ENCODE measurements at regions not wholly inside any gene's neighbourhood (a gene's known extent, or its start where the extent isn't known, plus 50 kb on each side); places are given as distances from the start of the nearest gene placed in this dataset.

DNA sequence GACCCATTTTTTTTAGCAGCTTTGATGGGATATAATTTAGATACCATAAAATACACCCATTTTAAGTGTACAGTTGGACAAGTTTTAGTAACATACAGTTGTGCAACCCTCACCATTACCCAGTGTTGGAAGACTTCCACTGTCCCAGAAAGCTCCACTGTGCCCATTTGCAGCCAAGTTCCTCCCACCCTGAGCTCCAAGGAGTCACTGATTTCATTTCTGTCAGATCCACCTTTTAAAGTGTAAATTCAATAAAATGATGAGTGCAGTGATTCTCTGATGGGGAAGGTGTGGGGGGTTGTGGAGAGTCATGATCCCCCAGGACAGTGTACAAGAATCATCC is 93.2 kb upstream of the IGF1R start:
- Histone ChIP-seq H3K36me3 (replicated peaks in 1 of 2; ENCODE audit: insufficient read depth in 1 of 2, low read depth in 2 of 2) (no peaks in the 10 kb centered on the region), H3K4me3 (no peak overlapping the region), H3K4me1 (peaks cover 30% of the 10 kb centered on the region), H3K9me3 (no peaks in the 10 kb centered on the region), H3K27ac (peak overlapping the region in 3 of 4 donors; percentile 35 to 63 (median 56)), H3K27me3 (no peaks in the 10 kb centered on the region)
- DNase-seq = peak; percentile 56 to 67 (median 62)
- peak; percentile 77 for ATAC-seq
- TF ChIP-seq, protein P1, sequence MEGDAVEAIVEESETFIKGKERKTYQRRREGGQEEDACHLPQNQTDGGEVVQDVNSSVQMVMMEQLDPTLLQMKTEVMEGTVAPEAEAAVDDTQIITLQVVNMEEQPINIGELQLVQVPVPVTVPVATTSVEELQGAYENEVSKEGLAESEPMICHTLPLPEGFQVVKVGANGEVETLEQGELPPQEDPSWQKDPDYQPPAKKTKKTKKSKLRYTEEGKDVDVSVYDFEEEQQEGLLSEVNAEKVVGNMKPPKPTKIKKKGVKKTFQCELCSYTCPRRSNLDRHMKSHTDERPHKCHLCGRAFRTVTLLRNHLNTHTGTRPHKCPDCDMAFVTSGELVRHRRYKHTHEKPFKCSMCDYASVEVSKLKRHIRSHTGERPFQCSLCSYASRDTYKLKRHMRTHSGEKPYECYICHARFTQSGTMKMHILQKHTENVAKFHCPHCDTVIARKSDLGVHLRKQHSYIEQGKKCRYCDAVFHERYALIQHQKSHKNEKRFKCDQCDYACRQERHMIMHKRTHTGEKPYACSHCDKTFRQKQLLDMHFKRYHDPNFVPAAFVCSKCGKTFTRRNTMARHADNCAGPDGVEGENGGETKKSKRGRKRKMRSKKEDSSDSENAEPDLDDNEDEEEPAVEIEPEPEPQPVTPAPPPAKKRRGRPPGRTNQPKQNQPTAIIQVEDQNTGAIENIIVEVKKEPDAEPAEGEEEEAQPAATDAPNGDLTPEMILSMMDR (IDR thresholded peaks at IDR 0.05) = no peak
- TF ChIP-seq POLR2A (IDR thresholded peaks at IDR 0.05) = no peak
- intact Hi-C loops (cut with DNase I) = no loop called here

DNA sequence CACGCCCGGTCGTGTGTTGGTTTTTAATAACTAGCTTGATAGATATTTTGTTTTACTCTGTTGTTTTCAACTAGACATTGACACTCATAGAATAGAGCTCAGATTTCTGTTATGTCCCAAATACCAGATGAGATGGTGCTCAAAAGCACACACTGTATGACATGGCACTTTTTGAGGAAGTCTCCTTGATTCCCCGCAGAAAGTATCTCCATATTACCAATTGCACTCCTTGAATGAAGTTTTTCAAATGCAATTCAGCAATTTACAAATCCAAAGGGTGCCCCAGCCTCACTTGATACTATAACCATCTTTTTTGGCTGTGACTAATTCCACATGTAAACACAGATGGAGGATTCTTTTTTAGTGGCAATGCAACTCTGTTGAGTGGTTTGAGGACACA is 92.0 kb upstream of the IGF1R start:
- intact Hi-C loops (cut with DNase I) = no loop called here
- Histone ChIP-seq H3K27me3 (no peaks in the 10 kb centered on the region), H3K4me1 (peaks cover 30% of the 10 kb centered on the region), H3K4me3 (no peak overlapping the region), H3K9me3 (no peaks in the 10 kb centered on the region), H3K36me3 (replicated peaks in 1 of 2; ENCODE audit: insufficient read depth in 1 of 2, low read depth in 2 of 2) (no peaks in the 10 kb centered on the region), H3K27ac (no peak overlapping the region)
- no peak for TF ChIP-seq POLR2A (IDR thresholded peaks at IDR 0.05)
- 80 to 97% methylated on average over 4 of the region's 4 CpGs for WGBS, 2 donors
- no peak for ATAC-seq
- DNase-seq = no peak

DNA sequence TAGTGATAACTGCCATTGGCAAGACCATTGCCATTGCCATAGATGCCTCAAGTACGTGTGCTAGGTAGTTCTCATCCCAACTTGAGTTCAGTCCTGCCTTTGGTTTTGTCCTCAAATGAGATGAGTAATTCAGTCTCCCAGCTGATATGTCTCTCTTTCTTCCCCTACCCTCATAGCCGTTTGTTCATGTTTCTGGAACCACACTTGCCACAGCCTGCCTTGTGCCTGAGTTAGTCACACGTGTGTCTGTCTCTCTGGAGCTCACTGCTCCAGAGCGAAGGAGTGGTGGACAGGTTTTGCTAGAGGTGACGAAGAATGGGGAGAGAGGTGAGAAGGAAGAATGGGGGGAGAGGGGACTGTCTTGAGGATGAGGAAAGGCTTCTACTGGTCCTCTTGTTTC is 88.0 kb upstream of the IGF1R start:
- H3K9me3 ChIP-seq = no peaks in the 10 kb centered on the region
- intact Hi-C loops (cut with DNase I) = no loop called here
- H3K4me1 ChIP-seq = peaks cover 4% of the 10 kb centered on the region
- no peak overlapping the region for H3K27ac ChIP-seq
- ATAC-seq = no peak
- DNase-seq = no peak
- no peaks in the 10 kb centered on the region for H3K27me3 ChIP-seq
- TF ChIP-seq, protein P1 (IDR thresholded peaks at IDR 0.05) = no peak
- TF ChIP-seq POLR2A (IDR thresholded peaks at IDR 0.05) = no peak
- H3K36me3 ChIP-seq (replicated peaks in 1 of 2; ENCODE audit: insufficient read depth in 1 of 2, low read depth in 2 of 2) = no peaks in the 10 kb centered on the region
- H3K4me3 ChIP-seq = no peak overlapping the region
- WGBS, 2 donors = 84 to 88% methylated on average over 5 of the region's 5 CpGs

DNA sequence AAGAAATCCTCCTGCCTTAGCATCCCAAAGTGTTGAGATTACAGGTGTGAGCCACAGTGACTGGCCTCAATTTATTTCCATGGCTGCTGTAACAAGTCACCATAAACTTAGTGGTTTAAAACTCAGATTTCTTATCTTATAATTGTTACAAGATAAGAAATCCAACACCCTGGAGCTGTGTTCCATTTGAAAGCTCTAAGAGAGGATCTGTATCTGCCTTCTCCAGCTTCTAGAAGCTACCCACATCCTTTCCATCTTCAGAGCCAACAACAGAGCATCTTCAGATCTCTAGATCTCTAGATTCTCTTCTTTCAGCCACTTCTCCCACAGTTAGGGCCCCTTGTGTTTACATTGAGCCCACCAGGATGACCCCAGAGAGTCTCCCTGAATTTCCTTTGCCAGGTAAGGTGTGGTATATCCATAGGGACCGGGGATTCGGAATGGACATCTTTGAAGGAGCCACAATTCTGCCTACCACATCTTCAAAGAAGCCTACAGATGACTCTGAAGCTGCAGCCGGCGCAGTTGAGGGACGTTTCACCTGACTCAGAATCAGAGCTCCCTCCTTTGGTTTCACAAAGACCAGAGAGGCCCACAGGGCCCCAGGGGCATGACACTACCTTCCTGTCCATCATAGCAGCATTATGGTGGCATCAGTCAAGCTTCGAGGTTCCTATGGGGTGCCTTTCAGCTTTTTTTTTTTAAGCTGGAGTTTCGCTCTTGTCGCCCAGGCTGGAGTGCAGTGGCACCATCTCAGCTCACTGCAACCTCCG is 87.0 kb upstream of the IGF1R start:
- 69 to 88% methylated on average over 8 to 9 of the region's 9 CpGs for WGBS, 2 donors
- Histone ChIP-seq H3K36me3 (replicated peaks in 1 of 2; ENCODE audit: insufficient read depth in 1 of 2, low read depth in 2 of 2) (no peaks in the 10 kb centered on the region), H3K9me3 (no peaks in the 10 kb centered on the region), H3K27me3 (no peaks in the 10 kb centered on the region), H3K4me3 (no peak overlapping the region), H3K27ac (no peak overlapping the region), H3K4me1 (no peaks in the 10 kb centered on the region)
- DNase-seq = no peak
- no peak for ATAC-seq
- TF ChIP-seq, protein P1 (IDR thresholded peaks at IDR 0.05) = no peak
- no peak for TF ChIP-seq POLR2A (IDR thresholded peaks at IDR 0.05)
- intact Hi-C loops (cut with DNase I) = no loop called here

DNA sequence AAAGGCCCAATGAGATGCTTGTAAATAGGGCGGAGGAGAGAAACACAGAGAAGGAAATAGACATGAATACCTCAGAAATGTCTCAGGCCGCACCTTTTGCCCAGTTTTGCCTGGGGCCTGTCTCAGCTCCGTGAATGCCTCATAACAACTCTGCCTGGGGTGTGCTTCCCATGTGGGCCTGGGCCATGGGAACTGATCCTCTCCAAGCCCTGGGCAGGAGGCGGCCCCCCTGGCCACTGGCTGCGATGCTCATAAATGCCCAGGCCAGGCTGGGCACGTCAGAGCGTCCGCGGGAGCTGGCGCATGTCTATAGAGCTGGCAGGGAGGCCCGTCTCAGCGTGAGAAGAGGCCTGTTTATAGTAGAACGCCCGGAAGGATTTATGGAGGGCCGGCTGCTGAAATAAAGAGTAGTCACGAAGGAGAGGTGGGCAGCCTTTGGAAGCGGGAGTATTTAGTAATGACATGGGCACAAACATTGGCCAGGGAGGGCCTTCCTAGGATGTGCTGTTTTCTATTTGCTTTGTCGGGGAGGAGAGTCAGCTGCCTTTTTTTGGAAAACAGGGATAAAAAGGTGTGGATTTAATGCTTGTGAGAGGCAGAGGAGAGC is 85.9 kb upstream of the IGF1R start:
- H3K4me3 ChIP-seq = no peak overlapping the region
- H3K27me3 ChIP-seq = no peaks in the 10 kb centered on the region
- DNase-seq (peak in 1 of 4 donors; percentile 32), ATAC-seq (no peak)
- peak overlapping the region in 1 of 4 donors; percentile 41 for H3K27ac ChIP-seq
- intact Hi-C loops (cut with DNase I) = no loop called here
- no peaks in the 10 kb centered on the region for H3K4me1 ChIP-seq
- no peaks in the 10 kb centered on the region for H3K36me3 ChIP-seq (replicated peaks in 1 of 2; ENCODE audit: insufficient read depth in 1 of 2, low read depth in 2 of 2)
- TF ChIP-seq, protein P1 (IDR thresholded peaks at IDR 0.05) = no peak
- no peak for TF ChIP-seq POLR2A (IDR thresholded peaks at IDR 0.05)
- 66 to 95% methylated on average over 12 to 18 of the region's 18 CpGs for WGBS, 2 donors
- H3K9me3 ChIP-seq = no peaks in the 10 kb centered on the region
